GM19328 (cell line): ENCODE measurements at regions not wholly inside any gene's neighbourhood (a gene's known extent, or its start where the extent isn't known, plus 50 kb on each side); places are given as distances from the start of the nearest gene placed in this dataset.
"Not testable (repeated sequence)": the region's sequence is repeated elsewhere in the genome, so short reads cannot be mapped to it uniquely, and the experiment has no call there.

Experiments
- ATAC-seq: cut with Tn5 transposase; IDR thresholded peaks from one replicate; pipeline ENCODE4 v1.9.1; 2021; ENCODE audit warnings: mild to moderate bottlenecking, moderate library complexity; ENCODE audit not compliant: unreplicated experiment

- not testable (repeated sequence) for ATAC-seq
These were observed 98.3 kb upstream of the EGLN3 start for GRCh38 chr14:34049187-34049586.

GRCh38 chr14:34046799-34047520 is 96.1 kb upstream of the EGLN3 start:
- no peak for ATAC-seq

GRCh38 chr14:34044666-34045306 is 93.9 kb upstream of the EGLN3 start:
- no peak for ATAC-seq

- no peak for ATAC-seq
These were observed 93.4 kb upstream of the EGLN3 start for GRCh38 chr14:34044373-34044637.

- peak; percentile 72 for ATAC-seq
These were observed 92.9 kb upstream of the EGLN3 start for GRCh38 chr14:34043627-34044372.

GRCh38 chr14:34041220-34041619 is 90.3 kb upstream of the EGLN3 start:
- ATAC-seq: no peak

- no peak for ATAC-seq
These were observed 89.9 kb upstream of the EGLN3 start for GRCh38 chr14:34040766-34041165.

GRCh38 chr14:34039428-34040047 is 88.7 kb upstream of the EGLN3 start:
- ATAC-seq: no peak

GRCh38 chr14:34038358-34039057 is 87.6 kb upstream of the EGLN3 start:
- ATAC-seq: no peak

GRCh38 chr14:34036319-34036766 is 85.5 kb upstream of the EGLN3 start:
- no peak for ATAC-seq

- ATAC-seq: no peak
These were observed 85.0 kb upstream of the EGLN3 start for GRCh38 chr14:34035934-34036250.

- no peak for ATAC-seq
These were observed 84.5 kb upstream of the EGLN3 start for GRCh38 chr14:34035177-34035933.

GRCh38 chr14:34034447-34035176 is 83.7 kb upstream of the EGLN3 start:
- no peak for ATAC-seq

- ATAC-seq: no peak
These were observed 81.8 kb upstream of the EGLN3 start for GRCh38 chr14:34032720-34033119.

GRCh38 chr14:34030864-34031263 is 80.0 kb upstream of the EGLN3 start:
- no peak for ATAC-seq

GRCh38 chr14:34029921-34030334 is 79.1 kb upstream of the EGLN3 start:
- no peak for ATAC-seq

GRCh38 chr14:34027990-34028495 is 77.2 kb upstream of the EGLN3 start:
- ATAC-seq: no peak

- ATAC-seq: no peak
These were observed 76.5 kb upstream of the EGLN3 start for GRCh38 chr14:34027130-34027989.
